ENCODE measurements at regions not wholly inside any gene's neighbourhood (a gene's known extent, or its start where the extent isn't known, plus 50 kb on each side); places are given as distances from the start of the nearest gene placed in this dataset.

- Mint-ChIP-seq H3K4me3 (no peak overlapping the region), H3K9me3 (peaks cover 9% of the 10 kb centered on the region in 2 donors), H3K27ac (no peak overlapping the region), H3K27me3 (ENCODE audit: low read depth) (no peaks in the 10 kb centered on the region), H3K4me1 (ENCODE audit: low read depth) (no peaks in the 10 kb centered on the region), H3K36me3 (ENCODE audit: insufficient read depth in 2 of 2) (no peaks in the 10 kb centered on the region)
- DNase-seq (no peak), ATAC-seq (replicated peaks in 1 of 2) (no peak)
These were observed 261.3 kb downstream of the SOX11 start for GRCh38 chr2:5953525-5953924.

- Mint-ChIP-seq H3K9me3 (peaks cover 4 to 9% of the 10 kb centered on the region in 2 donors), H3K36me3 (ENCODE audit: insufficient read depth in 2 of 2) (no peaks in the 10 kb centered on the region), H3K27ac (no peak overlapping the region), H3K4me3 (no peak overlapping the region), H3K27me3 (ENCODE audit: low read depth) (no peaks in the 10 kb centered on the region), H3K4me1 (ENCODE audit: low read depth) (no peaks in the 10 kb centered on the region)
- no peak for DNase-seq
- no peak for ATAC-seq (replicated peaks in 1 of 2)
These were observed 262.3 kb downstream of the SOX11 start for GRCh38 chr2:5954509-5954908.

- Mint-ChIP-seq H3K27me3 (ENCODE audit: low read depth) (no peaks in the 10 kb centered on the region), H3K4me3 (no peak overlapping the region), H3K4me1 (ENCODE audit: low read depth) (no peaks in the 10 kb centered on the region), H3K9me3 (peaks cover 4 to 14% of the 10 kb centered on the region in 2 donors), H3K27ac (no peak overlapping the region), H3K36me3 (ENCODE audit: insufficient read depth in 2 of 2) (no peaks in the 10 kb centered on the region)
- DNase-seq: no peak
- no peak for ATAC-seq (replicated peaks in 1 of 2)
These were observed 263.7 kb downstream of the SOX11 start for GRCh38 chr2:5955921-5956320.

GRCh38 chr2:5959836-5960820 lies 267.9 kb downstream of the SOX11 start:
- Mint-ChIP-seq H3K4me3 (no peak overlapping the region), H3K36me3 (ENCODE audit: insufficient read depth in 2 of 2) (no peaks in the 10 kb centered on the region), H3K27me3 (ENCODE audit: low read depth) (no peaks in the 10 kb centered on the region), H3K27ac (no peak overlapping the region), H3K4me1 (ENCODE audit: low read depth) (no peaks in the 10 kb centered on the region), H3K9me3 (peaks cover 4 to 9% of the 10 kb centered on the region in 2 donors)
- no peak for ATAC-seq (replicated peaks in 1 of 2)
- no peak for DNase-seq

- H3K9me3 Mint-ChIP-seq: peaks cover 4% of the 10 kb centered on the region in 2 donors
- H3K36me3 Mint-ChIP-seq (ENCODE audit: insufficient read depth in 2 of 2): no peaks in the 10 kb centered on the region
- no peaks in the 10 kb centered on the region for H3K4me1 Mint-ChIP-seq (ENCODE audit: low read depth)
- no peaks in the 10 kb centered on the region for H3K27me3 Mint-ChIP-seq (ENCODE audit: low read depth)
- DNase-seq (no peak), ATAC-seq (replicated peaks in 1 of 2) (no peak)
- H3K4me3 Mint-ChIP-seq: no peak overlapping the region
- H3K27ac Mint-ChIP-seq: no peak overlapping the region
These were observed 275.3 kb downstream of the SOX11 start for GRCh38 chr2:5967506-5967905.

GRCh38 chr2:5969303-5969702 lies 277.1 kb downstream of the SOX11 start:
- no peak overlapping the region for H3K27ac Mint-ChIP-seq
- H3K4me1 Mint-ChIP-seq (ENCODE audit: low read depth): no peaks in the 10 kb centered on the region
- no peaks in the 10 kb centered on the region for H3K36me3 Mint-ChIP-seq (ENCODE audit: insufficient read depth in 2 of 2)
- H3K4me3 Mint-ChIP-seq: no peak overlapping the region
- ATAC-seq (replicated peaks in 1 of 2) (no peak), DNase-seq (no peak)
- peaks cover 2 to 4% of the 10 kb centered on the region in 2 donors for H3K9me3 Mint-ChIP-seq
- H3K27me3 Mint-ChIP-seq (ENCODE audit: low read depth): no peaks in the 10 kb centered on the region

GRCh38 chr2:5970347-5970746 lies 278.2 kb downstream of the SOX11 start:
- ATAC-seq (replicated peaks in 1 of 2): no peak

GRCh38 chr2:5974477-5974876 lies 282.3 kb downstream of the SOX11 start:
- no peak overlapping the region for H3K4me3 Mint-ChIP-seq
- H3K27me3 Mint-ChIP-seq (ENCODE audit: low read depth): no peaks in the 10 kb centered on the region
- no peak overlapping the region for H3K27ac Mint-ChIP-seq
- ATAC-seq (replicated peaks in 1 of 2): no peak
- no peak for DNase-seq
- H3K4me1 Mint-ChIP-seq (ENCODE audit: low read depth): no peaks in the 10 kb centered on the region
- H3K9me3 Mint-ChIP-seq: peaks cover 2 to 4% of the 10 kb centered on the region in 2 donors
- H3K36me3 Mint-ChIP-seq (ENCODE audit: insufficient read depth in 2 of 2): no peaks in the 10 kb centered on the region

More at GRCh38 chr2:5970347-5970746, 278.2 kb downstream of the SOX11 start:
- Mint-ChIP-seq H3K4me1 (ENCODE audit: low read depth) (no peaks in the 10 kb centered on the region), H3K27ac (no peak overlapping the region), H3K27me3 (ENCODE audit: low read depth) (no peaks in the 10 kb centered on the region), H3K36me3 (ENCODE audit: insufficient read depth in 2 of 2) (no peaks in the 10 kb centered on the region), H3K4me3 (no peak overlapping the region), H3K9me3 (peaks cover 2 to 4% of the 10 kb centered on the region in 2 donors)
- no peak for DNase-seq

- Mint-ChIP-seq H3K36me3 (ENCODE audit: insufficient read depth in 2 of 2) (no peaks in the 10 kb centered on the region), H3K27me3 (ENCODE audit: low read depth) (no peaks in the 10 kb centered on the region), H3K4me3 (no peak overlapping the region), H3K4me1 (ENCODE audit: low read depth) (no peaks in the 10 kb centered on the region), H3K27ac (no peak overlapping the region), H3K9me3 (peaks cover 2 to 4% of the 10 kb centered on the region in 2 donors)
- ATAC-seq (replicated peaks in 1 of 2) (no peak), DNase-seq (no peak)
These were observed 283.2 kb downstream of the SOX11 start for GRCh38 chr2:5975401-5975800.

GRCh38 chr2:5976531-5977065 lies 284.4 kb downstream of the SOX11 start:
- Mint-ChIP-seq H3K27ac (no peak overlapping the region), H3K4me3 (no peak overlapping the region), H3K36me3 (ENCODE audit: insufficient read depth in 2 of 2) (no peaks in the 10 kb centered on the region), H3K27me3 (ENCODE audit: low read depth) (no peaks in the 10 kb centered on the region), H3K9me3 (no peaks in the 10 kb centered on the region), H3K4me1 (ENCODE audit: low read depth) (no peaks in the 10 kb centered on the region)
- no peak for DNase-seq
- no peak for ATAC-seq (replicated peaks in 1 of 2)

- Mint-ChIP-seq H3K4me3 (no peak overlapping the region), H3K27me3 (ENCODE audit: low read depth) (no peaks in the 10 kb centered on the region), H3K9me3 (no peaks in the 10 kb centered on the region), H3K27ac (no peak overlapping the region), H3K36me3 (ENCODE audit: insufficient read depth in 2 of 2) (no peaks in the 10 kb centered on the region), H3K4me1 (ENCODE audit: low read depth) (no peaks in the 10 kb centered on the region)
- ATAC-seq (replicated peaks in 1 of 2) (no peak), DNase-seq (no peak)
These were observed 285.3 kb downstream of the SOX11 start for GRCh38 chr2:5977477-5977876.

- H3K27ac Mint-ChIP-seq: no peak overlapping the region
These were observed 286.1 kb downstream of the SOX11 start for GRCh38 chr2:5978131-5978751.

GRCh38 chr2:5980450-5981190 lies 288.4 kb downstream of the SOX11 start:
- Mint-ChIP-seq H3K27me3 (ENCODE audit: low read depth) (no peaks in the 10 kb centered on the region), H3K9me3 (no peaks in the 10 kb centered on the region), H3K27ac (no peak overlapping the region), H3K4me3 (no peak overlapping the region), H3K36me3 (ENCODE audit: insufficient read depth in 2 of 2) (no peaks in the 10 kb centered on the region), H3K4me1 (ENCODE audit: low read depth) (no peaks in the 10 kb centered on the region)
- DNase-seq (no peak), ATAC-seq (replicated peaks in 1 of 2) (no peak)

More at GRCh38 chr2:5978131-5978751, 286.1 kb downstream of the SOX11 start:
- H3K9me3 Mint-ChIP-seq: no peaks in the 10 kb centered on the region
- no peaks in the 10 kb centered on the region for H3K36me3 Mint-ChIP-seq (ENCODE audit: insufficient read depth in 2 of 2)
- H3K4me1 Mint-ChIP-seq (ENCODE audit: low read depth): no peaks in the 10 kb centered on the region
- DNase-seq (no peak), ATAC-seq (replicated peaks in 1 of 2) (no peak)
- H3K4me3 Mint-ChIP-seq: no peak overlapping the region
- no peaks in the 10 kb centered on the region for H3K27me3 Mint-ChIP-seq (ENCODE audit: low read depth)
